Activated CD8-positive, alpha-beta T cell treated with anti-CD3 and anti-CD28 coated beads, Interleukin-2, amount 10 ng/mL, durations not matched to agents 7 days and 5 days (primary cell): ENCODE measurements at regions not wholly inside any gene's neighbourhood (a gene's known extent, or its start where the extent isn't known, plus 50 kb on each side); places are given as distances from the start of the nearest gene placed in this dataset.

Source experiments
- ATAC-seq: fragments of 150-1000 bp; cut with Tn5 transposase; one replicate; pipeline ENCODE4 v1.10.0; 2021; ENCODE audit warnings: moderate library complexity
- CTCF ChIA-PET: fragments of 350-600 bp; sonication (Branson Sonifier 250); formaldehyde crosslinking; loops from one replicate; lab custom pipeline; 2021; ENCODE audit warnings: antibody characterized with exemption; lab: Charles Lee
- POLR2A ChIA-PET: fragments of 350-600 bp; sonication (Branson Sonifier 250); formaldehyde crosslinking; loops from one replicate; lab custom pipeline; 2021; ENCODE audit warnings: antibody characterized with exemption; lab: Charles Lee
- DNase-seq: peaks from one replicate; pipeline ENCODE4 v3.0.0-alpha.2; 2020
- H3K27ac Mint-ChIP-seq: one replicate; pipeline ENCODE4 v1.8.0; 2021; ENCODE audit warnings: mild to moderate bottlenecking, mixed read lengths
- H3K27me3 Mint-ChIP-seq: one replicate; pipeline ENCODE4 v1.8.0; 2021; ENCODE audit warnings: low read depth, mixed read lengths
- H3K36me3 Mint-ChIP-seq: one replicate; pipeline ENCODE4 v1.8.0; 2021; ENCODE audit warnings: low read depth, mixed read lengths
- H3K4me1 Mint-ChIP-seq: one replicate; pipeline ENCODE4 v1.8.0; 2021; ENCODE audit warnings: low read depth, mixed read lengths
- H3K4me3 Mint-ChIP-seq: one replicate; pipeline ENCODE4 v1.8.0; 2021; ENCODE audit warnings: mild to moderate bottlenecking, mixed read lengths
- H3K9me3 Mint-ChIP-seq: one replicate; pipeline ENCODE4 v1.8.0; 2022; ENCODE audit warnings: mixed read lengths; ENCODE audit not compliant: insufficient read depth

DNA sequence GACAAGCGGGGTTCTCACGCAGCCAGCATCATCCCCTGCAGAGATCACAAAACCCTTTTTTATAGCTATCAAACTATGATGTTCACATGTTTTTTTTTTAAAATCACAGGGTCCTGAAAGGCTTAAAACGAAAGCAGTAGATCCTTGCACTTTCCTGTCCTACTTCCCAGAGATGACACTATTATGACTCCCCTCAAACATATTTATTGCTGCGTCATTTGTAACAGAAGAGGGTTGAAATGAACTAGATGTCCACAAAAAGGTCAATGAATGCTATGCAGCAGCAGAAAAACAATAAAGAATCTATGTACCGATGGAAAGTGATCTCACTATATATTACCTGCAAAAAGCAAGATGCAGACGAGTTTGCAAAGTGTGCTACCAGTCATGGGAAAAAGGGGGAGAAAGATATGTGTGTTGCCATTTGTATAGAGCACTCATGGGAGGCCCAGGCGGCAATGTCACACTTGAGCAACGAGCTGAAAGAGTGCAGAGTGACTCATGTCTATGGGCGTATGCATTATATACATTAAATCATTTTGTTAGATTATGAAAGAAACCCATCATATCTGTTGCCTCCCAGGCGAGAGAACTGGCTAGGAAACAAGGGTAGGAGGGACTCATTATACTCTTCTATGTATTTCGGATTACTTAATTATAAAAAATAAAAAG lies 68.9 kb upstream of the PARP1 start:
- no peak for ATAC-seq
- Mint-ChIP-seq H3K27me3 (peaks cover 9% of the 10 kb centered on the region), H3K27ac (no peak overlapping the region), H3K4me1 (peaks cover 8% of the 10 kb centered on the region), H3K4me3 (no peak overlapping the region), H3K36me3 (no peaks in the 10 kb centered on the region), H3K9me3 (no peaks in the 10 kb centered on the region)
- POLR2A ChIA-PET, result no interaction called here
- CTCF ChIA-PET, result no interaction called here
- no peak for DNase-seq

DNA sequence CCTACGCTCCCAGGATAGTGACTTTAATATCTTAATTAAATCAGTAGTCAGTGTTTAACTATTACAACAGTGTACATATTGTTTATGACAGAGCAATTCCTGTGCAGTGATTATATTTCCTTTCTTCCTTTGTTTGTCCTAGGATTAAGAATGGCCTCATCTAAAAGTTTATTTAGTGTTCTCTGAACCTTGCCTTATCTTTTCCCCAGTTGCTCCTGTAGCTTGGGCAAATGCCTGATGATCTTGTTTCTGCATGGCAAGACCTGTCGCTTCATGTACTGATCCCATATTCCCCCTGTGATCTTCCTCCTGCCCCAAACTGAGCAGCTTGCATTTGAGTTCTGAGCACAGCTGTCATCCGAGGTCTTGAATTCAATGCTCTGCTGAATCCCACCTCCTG lies 69.1 kb upstream of the STUM start:
- ATAC-seq (no peak), DNase-seq (no peak)
- Mint-ChIP-seq H3K27me3 (peaks cover 14% of the 10 kb centered on the region), H3K27ac (no peak overlapping the region), H3K9me3 (no peaks in the 10 kb centered on the region), H3K4me1 (peaks cover 8% of the 10 kb centered on the region), H3K4me3 (no peak overlapping the region), H3K36me3 (no peaks in the 10 kb centered on the region)
- ChIA-PET POLR2A (no interaction called here), CTCF (no interaction called here)

DNA sequence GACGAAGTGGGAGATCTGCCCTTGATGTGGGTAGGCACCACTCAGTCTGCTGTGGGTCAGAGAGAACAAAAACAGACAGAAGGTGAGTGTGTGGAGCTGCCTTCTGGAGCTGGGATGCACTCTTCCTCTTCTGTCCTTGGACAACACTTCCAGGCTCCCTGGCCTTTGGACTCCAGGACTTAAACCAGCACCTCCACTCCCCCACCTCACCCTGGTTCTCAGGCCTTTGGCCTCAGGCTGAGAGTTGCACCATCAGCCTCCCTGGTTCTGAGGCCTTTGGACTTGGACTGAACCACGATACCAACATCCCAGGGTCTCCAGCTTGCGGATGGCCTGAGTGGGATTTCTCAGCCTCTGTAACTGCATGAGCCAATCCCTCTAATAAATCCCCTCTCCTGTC lies 68.1 kb upstream of the STUM start:
- H3K36me3 Mint-ChIP-seq, result no peaks in the 10 kb centered on the region
- no peaks in the 10 kb centered on the region for H3K9me3 Mint-ChIP-seq

DNA sequence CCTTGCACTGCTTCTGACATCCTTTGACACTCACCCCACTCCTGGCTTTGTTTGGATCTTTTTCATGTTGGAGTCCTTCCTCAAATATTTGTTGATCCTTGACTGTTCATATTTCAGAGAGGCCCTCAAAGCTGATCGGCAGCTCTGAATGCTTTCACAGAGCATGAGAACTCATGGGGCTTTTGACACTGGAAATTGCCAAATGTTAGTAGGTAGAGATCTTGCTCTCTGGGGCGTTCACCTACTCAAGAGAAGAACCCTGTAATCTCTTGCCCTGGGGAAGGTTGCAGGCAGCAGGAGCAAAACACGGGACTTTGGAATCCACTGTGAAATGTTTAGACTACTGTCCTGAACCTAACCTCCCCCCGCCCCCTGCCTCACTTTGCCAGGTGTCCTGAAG lies 67.4 kb upstream of the STUM start:
- no peak overlapping the region for H3K4me3 Mint-ChIP-seq
- CTCF ChIA-PET, result interaction anchor here (1.3 kb wide), 1 partner anchor 23 kb away, joined by 4 read pairs; no protein-coding TSS in a partner anchor
- ATAC-seq, result no peak
- H3K9me3 Mint-ChIP-seq, result no peaks in the 10 kb centered on the region
- no peaks in the 10 kb centered on the region for H3K36me3 Mint-ChIP-seq
- peaks cover 27% of the 10 kb centered on the region for H3K27me3 Mint-ChIP-seq
- DNase-seq, result no peak
- no peaks in the 10 kb centered on the region for H3K4me1 Mint-ChIP-seq
- no peak overlapping the region for H3K27ac Mint-ChIP-seq
- POLR2A ChIA-PET, result no interaction called here

More for the DNA sequence above, 68.1 kb upstream of the STUM start:
- no peak overlapping the region for H3K4me3 Mint-ChIP-seq
- DNase-seq (no peak), ATAC-seq (no peak)
- ChIA-PET CTCF (interaction anchor here (1.3 kb wide), 1 partner anchor 23 kb away, joined by 4 read pairs; no protein-coding TSS in a partner anchor), POLR2A (no interaction called here)
- peaks cover 22% of the 10 kb centered on the region for H3K27me3 Mint-ChIP-seq
- no peak overlapping the region for H3K27ac Mint-ChIP-seq
- H3K4me1 Mint-ChIP-seq, result peaks cover under 1% of the 10 kb centered on the region

DNA sequence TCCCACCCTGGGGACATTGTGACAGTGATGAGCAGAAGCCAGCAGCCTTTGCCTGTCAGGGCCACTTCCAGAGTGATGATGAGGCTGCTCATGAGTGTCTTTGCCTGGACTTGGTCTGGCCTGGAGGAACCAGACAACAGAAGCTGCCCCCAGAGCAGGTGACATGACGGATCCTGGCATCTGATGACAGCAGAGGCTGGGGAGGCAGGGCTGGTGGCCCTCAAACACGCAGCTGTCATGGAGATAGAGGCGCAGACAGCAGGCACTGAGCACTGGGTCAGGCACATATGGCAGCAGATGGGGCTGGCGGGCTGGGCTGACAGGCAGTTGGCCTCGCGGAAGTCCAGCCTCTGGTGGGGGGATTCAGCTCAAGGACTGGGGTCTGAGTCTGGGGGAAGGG lies 66.4 kb upstream of the STUM start:
- no peak overlapping the region for H3K27ac Mint-ChIP-seq
- H3K4me1 Mint-ChIP-seq, result no peaks in the 10 kb centered on the region
- DNase-seq, result no peak
- CTCF ChIA-PET, result no interaction called here
- H3K36me3 Mint-ChIP-seq, result no peaks in the 10 kb centered on the region
- no peak overlapping the region for H3K4me3 Mint-ChIP-seq
- H3K9me3 Mint-ChIP-seq, result no peaks in the 10 kb centered on the region
- no peak for ATAC-seq
- H3K27me3 Mint-ChIP-seq, result peaks cover 37% of the 10 kb centered on the region
- POLR2A ChIA-PET, result no interaction called here

DNA sequence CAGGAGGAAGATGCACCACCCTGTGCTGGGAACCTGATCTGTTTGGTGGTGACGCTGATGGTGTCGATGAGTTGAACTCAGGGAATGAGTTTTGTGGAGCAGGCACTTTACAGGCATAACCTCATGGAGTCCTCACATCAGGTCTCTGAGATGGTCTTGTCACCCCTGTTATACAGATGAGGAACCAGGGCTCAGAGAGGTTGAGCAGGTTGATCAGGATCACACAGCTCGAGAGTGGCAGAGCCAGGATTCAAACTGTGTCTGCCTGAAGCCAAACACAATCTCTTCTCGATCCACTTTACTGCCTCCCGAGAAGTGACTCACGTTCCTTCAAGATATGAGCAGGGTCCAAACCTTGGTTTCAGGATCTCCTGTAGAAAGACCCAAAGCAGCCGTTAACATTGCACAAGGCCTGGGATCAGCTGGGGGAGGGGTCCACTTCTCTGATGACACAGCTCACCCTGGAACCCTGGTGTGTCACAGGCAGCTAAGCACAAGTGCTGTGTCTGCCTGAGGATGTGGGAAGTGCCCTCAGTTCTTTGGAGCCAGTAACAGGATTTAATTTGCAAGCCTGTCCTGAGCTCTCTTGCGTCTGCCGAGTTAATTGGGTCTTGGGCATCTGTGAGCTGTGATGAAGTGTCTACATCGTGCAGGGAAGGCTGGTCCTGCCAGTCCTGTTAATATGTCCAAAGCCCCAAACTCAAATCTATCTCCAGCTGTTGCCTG lies 65.4 kb upstream of the STUM start:
- Mint-ChIP-seq H3K4me3 (no peak overlapping the region), H3K9me3 (no peaks in the 10 kb centered on the region), H3K4me1 (no peaks in the 10 kb centered on the region), H3K27ac (no peak overlapping the region), H3K27me3 (peaks cover 37% of the 10 kb centered on the region), H3K36me3 (no peaks in the 10 kb centered on the region)
- ChIA-PET CTCF (no interaction called here), POLR2A (no interaction called here)
- ATAC-seq (no peak), DNase-seq (no peak)

DNA sequence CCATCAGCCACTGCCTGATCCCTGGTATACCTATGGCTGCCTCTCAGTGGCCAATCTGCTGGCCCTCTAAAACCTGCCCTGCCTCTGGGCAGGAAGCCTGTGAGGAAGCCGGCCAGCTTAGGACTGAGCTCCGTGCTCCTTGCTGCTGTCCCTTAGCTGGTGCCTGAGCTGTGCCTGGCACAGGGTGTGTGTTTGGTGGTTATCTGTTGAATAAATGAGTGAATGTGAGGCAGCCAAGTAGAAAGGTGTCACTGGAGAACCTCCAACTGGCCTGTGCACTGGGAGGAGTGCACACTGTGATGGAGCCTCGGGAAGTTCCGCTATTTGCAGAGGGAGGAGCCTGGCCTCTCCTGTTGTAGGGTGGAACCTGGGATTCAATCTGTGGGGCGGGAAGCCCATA lies 63.4 kb upstream of the STUM start:
- H3K4me1 Mint-ChIP-seq, result peaks cover 6% of the 10 kb centered on the region
- peaks cover 37% of the 10 kb centered on the region for H3K27me3 Mint-ChIP-seq
- CTCF ChIA-PET, result interaction anchor here (1.5 kb wide), 1 partner anchor 39 kb away, joined by 3 read pairs; no protein-coding TSS in a partner anchor
- no peak overlapping the region for H3K4me3 Mint-ChIP-seq
- POLR2A ChIA-PET, result no interaction called here
- ATAC-seq (no peak), DNase-seq (no peak)
- no peak overlapping the region for H3K27ac Mint-ChIP-seq
- no peaks in the 10 kb centered on the region for H3K36me3 Mint-ChIP-seq
- no peaks in the 10 kb centered on the region for H3K9me3 Mint-ChIP-seq

DNA sequence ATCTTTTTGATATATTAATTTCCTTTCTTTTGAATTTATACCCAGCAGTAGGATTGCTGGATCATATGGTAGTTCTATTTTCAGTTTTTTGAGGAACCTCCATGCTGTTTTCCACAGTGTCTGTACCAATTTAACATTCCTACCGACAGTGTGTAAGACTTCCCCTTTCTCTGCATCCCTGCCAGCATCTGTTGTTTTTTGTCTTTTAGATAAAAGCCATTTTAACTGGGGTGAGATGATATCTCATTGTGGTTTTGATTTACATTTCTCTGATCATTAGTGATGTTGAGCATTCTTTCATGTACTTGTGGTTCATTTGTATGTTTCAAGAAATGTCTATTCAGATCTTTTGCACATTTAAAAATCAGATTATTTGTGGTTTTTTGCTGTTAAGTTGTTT lies 62.4 kb upstream of the STUM start:
- Mint-ChIP-seq H3K4me3 (no peak overlapping the region), H3K36me3 (no peaks in the 10 kb centered on the region), H3K27me3 (peaks cover 37% of the 10 kb centered on the region), H3K9me3 (no peaks in the 10 kb centered on the region), H3K27ac (no peak overlapping the region), H3K4me1 (peaks cover 6% of the 10 kb centered on the region)
- ChIA-PET POLR2A (no interaction called here), CTCF (interaction anchor here (1.5 kb wide), 1 partner anchor 40 kb away, joined by 3 read pairs; no protein-coding TSS in a partner anchor)
- ATAC-seq (no peak), DNase-seq (no peak)

DNA sequence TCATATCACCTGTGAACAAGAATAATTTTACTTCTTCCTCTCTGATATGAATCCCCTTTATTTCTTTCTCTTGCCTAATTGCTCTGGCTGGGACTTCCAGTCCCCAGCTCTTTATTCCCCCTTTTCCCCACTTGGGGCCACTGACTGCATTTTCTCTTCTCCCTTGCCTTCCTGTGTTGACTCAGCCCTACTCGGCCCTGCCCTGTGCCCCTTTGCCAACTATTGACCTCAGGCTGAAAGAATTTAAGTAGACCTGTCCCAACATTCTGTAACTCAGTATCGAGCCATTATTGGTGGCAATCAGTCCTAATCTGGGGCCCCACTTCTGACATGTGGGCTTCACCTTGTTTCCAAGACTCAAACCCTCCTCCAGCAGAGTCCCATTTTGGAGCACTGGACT lies 60.6 kb upstream of the STUM start:
- Mint-ChIP-seq H3K4me1 (peaks cover 6% of the 10 kb centered on the region), H3K27ac (no peak overlapping the region), H3K36me3 (no peaks in the 10 kb centered on the region), H3K4me3 (no peak overlapping the region), H3K27me3 (peaks cover 26% of the 10 kb centered on the region), H3K9me3 (no peaks in the 10 kb centered on the region)
- DNase-seq (no peak), ATAC-seq (no peak)
- ChIA-PET POLR2A (no interaction called here), CTCF (no interaction called here)

DNA sequence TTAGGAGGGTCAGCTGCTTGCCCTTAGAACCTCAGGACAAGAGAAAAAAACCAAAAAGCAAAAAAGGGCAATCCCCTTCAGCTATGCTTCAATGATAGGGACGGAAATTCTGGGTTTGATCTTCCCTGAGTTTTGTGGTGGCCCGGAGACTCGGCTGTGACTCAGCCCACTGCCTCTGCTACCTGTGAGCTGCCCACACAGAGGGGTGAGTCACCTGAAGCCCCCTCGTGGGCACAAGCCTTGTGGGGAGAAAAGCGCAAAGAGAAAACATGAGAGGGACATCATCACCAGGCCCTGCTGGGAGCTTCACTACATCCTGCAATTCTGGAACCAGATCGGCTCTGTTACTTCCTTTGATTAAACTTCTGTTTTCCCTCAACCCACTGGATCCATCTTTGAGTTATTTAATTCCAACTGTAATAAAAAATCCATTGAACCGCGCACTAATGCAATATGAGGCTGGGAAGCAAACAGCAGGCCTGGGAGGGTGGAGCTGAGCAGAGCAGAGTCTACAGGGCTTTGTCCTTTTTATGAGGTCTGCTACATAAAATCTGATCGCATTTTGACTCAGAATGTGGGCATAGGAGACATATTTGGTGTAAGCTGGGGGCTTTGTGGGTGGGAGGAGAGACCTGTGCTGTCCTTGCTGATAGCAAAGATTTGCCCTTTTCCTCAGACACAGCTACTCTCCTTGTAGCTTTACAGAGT lies 58.7 kb upstream of the STUM start:
- H3K27me3 Mint-ChIP-seq, result peaks cover 20% of the 10 kb centered on the region
- no peak overlapping the region for H3K27ac Mint-ChIP-seq
- peak; percentile 15 for DNase-seq
- ChIA-PET CTCF (interaction anchor here (0.7 to 1.9 kb wide), 4 partner anchors 12 to 32 kb away, joined by 3 to 7 read pairs (median 4); no protein-coding TSS in a partner anchor), POLR2A (no interaction called here)
- H3K36me3 Mint-ChIP-seq, result no peaks in the 10 kb centered on the region
- no peaks in the 10 kb centered on the region for H3K9me3 Mint-ChIP-seq
- ATAC-seq, result no peak
- no peak overlapping the region for H3K4me3 Mint-ChIP-seq
- peaks cover 6% of the 10 kb centered on the region for H3K4me1 Mint-ChIP-seq

DNA sequence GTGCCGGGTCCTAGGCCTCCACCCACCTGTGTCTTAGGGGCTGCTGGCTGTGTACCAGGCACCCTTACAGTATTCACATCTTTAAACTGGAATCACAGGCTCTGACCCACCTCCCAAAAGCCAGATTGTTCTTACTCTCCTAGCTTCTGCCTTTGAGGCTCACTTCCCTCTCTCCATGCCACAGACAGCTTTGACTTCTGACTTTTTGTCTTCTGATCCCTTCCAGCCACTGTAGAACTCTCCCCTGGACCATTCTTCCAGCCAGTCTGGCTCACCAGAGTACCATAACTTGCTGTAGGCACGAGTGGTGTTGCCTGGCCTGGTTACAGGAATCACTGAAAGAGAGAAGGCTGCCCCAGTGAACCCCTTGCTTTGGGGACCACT lies 58.1 kb upstream of the STUM start:
- peaks cover 6% of the 10 kb centered on the region for H3K4me1 Mint-ChIP-seq
- no peaks in the 10 kb centered on the region for H3K36me3 Mint-ChIP-seq
- CTCF ChIA-PET, result interaction anchor here (0.7 to 1.9 kb wide), 4 partner anchors 12 to 32 kb away, joined by 3 to 7 read pairs (median 4); no protein-coding TSS in a partner anchor
- no peak overlapping the region for H3K4me3 Mint-ChIP-seq
- POLR2A ChIA-PET, result no interaction called here
- H3K27me3 Mint-ChIP-seq, result peaks cover 18% of the 10 kb centered on the region
- H3K9me3 Mint-ChIP-seq, result no peaks in the 10 kb centered on the region
- ATAC-seq (no peak), DNase-seq (peak; percentile 14)
- H3K27ac Mint-ChIP-seq, result no peak overlapping the region
